ENCODE measurements at regions not wholly inside any gene's neighbourhood (a gene's known extent, or its start where the extent isn't known, plus 50 kb on each side); places are given as distances from the start of the nearest gene placed in this dataset.
"Not testable (repeated sequence)": the region's sequence is repeated elsewhere in the genome, so short reads cannot be mapped to it uniquely, and the experiment has no call there.

DNA sequence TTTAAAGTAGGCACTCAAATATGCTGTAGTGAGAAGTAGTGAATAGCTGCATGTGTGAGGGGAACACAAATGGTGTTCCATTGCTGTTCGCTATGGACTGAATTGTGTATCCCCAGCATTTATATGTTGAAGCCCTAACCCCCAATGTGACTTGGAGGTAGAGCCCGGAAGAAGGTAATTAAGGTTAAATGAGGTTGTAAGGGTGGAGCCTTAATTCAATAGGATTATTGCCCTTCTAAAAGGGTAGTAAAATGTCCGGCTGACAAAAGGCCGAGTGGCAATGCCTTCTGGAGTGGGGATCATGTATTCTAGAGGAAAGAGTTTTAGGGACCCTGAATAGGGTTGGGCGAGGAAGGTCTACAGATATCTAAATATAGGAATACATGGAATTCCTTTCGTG is 168.9 kb upstream of the NUDT10 start:
- Mint-ChIP-seq H3K4me3 (no peak overlapping the region), H3K36me3 (peaks cover 0 to 18% (median 0%) of the 10 kb centered on the region in 3 donors), H3K27me3 (no peaks in the 10 kb centered on the region), H3K27ac (no peak overlapping the region), H3K9me3 (no peaks in the 10 kb centered on the region), H3K4me1 (no peaks in the 10 kb centered on the region)
- DNase-seq, result no peak
- ATAC-seq, result no peak
- POLR2A ChIA-PET, result no interaction called here

DNA sequence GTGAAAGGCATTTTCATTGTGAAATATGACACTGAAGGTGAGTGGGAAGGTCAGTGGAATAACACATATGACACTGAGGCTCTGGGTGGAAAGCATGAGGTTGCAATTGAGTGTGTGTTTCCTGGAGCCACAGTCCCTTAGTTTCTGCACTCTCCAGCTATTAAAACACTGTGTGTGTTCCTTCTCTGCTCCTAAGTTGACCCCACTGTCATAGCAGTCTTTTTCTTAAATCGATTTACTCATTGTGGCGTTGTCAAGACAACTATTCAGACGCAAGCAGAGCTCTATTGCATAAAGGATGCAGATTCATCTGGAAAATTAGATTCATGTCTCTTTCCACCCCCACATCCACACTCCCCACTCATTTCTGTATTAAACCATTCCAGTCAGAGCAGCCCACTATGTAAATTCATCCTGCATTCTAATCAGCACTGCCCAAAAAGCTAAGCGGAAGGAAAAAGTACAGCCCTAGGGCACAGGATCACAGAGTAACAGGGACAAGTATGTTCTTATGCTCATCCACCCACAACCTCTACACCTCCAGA is 154.2 kb upstream of the NUDT10 start:
- not testable (repeated sequence) for H3K9me3 Mint-ChIP-seq

DNA sequence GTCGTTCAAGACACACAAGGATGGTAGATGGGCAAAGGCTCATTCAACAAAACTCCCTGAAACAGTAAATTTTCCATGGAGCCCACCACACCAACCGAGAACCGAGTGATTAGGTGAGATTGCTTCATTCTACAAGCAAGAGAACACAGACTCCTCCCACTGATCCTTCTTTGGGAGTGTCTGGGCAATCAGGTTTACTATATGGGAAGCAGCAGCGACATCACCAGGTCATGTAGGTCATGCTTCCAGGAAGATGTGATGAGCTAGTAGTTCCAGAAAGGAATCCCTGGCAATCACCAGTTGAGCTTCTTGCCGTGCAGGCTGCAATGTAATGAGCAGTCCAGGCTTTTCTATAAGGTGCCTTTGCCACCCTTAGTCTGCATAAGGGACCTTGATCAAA is 152.8 kb upstream of the NUDT10 start:
- H3K27me3 Mint-ChIP-seq, H3K9me3 Mint-ChIP-seq, POLR2A ChIA-PET, DNase-seq, H3K27ac Mint-ChIP-seq, H3K36me3 Mint-ChIP-seq, ATAC-seq, H3K4me1 Mint-ChIP-seq, H3K4me3 Mint-ChIP-seq: not testable (repeated sequence)

More for the DNA sequence above, 154.2 kb upstream of the NUDT10 start:
- ATAC-seq, POLR2A ChIA-PET, H3K4me3 Mint-ChIP-seq, H3K36me3 Mint-ChIP-seq, H3K4me1 Mint-ChIP-seq, DNase-seq, H3K27me3 Mint-ChIP-seq: not testable (repeated sequence)
- peak overlapping the region in 1 of 10 donors; percentile 7 for H3K27ac Mint-ChIP-seq

DNA sequence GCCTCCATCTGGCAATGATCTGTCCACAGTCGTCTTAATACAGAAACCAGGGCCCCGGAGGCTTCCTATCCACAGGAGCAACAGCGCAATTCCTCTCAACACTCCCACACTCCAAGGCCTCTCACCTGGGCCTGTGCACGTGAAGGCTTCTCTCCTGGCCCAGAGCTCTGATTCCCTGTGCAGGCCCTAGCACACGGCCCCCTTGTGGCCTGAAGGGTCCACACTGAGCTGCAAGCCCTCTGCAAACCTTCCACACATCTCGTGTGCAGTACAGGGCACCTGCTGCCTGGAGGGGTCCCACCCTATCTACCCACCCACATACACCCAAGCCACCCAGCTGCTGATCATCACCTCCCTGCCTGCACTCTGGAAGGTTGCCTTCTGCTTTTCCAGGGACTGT is 150.1 kb upstream of the NUDT10 start:
- DNase-seq, result no peak
- H3K4me3 Mint-ChIP-seq, result no peak overlapping the region
- POLR2A ChIA-PET, result no interaction called here
- peaks cover 0 to 10% (median 0%) of the 10 kb centered on the region in 9 donors for H3K9me3 Mint-ChIP-seq
- no peak for ATAC-seq
- peaks cover 0 to 11% (median 4%) of the 10 kb centered on the region in 3 donors for H3K36me3 Mint-ChIP-seq
- H3K4me1 Mint-ChIP-seq, result no peaks in the 10 kb centered on the region
- H3K27me3 Mint-ChIP-seq, result no peaks in the 10 kb centered on the region
- H3K27ac Mint-ChIP-seq, result peak overlapping the region in 1 of 10 donors; percentile 56

DNA sequence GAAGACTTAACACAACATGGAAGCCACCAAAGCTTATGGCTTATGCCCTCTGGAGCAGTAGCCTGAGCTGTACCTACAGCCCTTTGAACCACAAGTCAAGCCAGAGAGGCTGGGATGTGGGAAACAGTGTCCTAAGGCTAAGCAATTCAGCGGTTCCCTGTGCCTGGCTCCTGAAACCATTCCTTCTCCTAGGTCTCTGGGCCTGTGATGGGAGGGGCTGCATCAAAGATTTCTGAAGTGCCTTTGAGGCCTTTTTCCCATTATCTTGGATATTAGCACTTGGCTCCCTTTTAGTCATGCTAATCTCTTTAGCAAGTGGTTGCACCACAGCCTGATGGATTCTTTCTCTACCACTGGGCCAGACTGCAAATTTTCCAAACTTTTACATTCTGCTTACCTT is 140.5 kb upstream of the NUDT10 start:
- Mint-ChIP-seq H3K4me3 (no peak overlapping the region), H3K9me3 (peaks cover 0 to 58% (median 25%) of the 10 kb centered on the region in 9 donors), H3K27ac (no peak overlapping the region), H3K36me3 (peaks cover 17 to 45% (median 33%) of the 10 kb centered on the region in 3 donors), H3K4me1 (no peaks in the 10 kb centered on the region), H3K27me3 (no peaks in the 10 kb centered on the region)
- no peak for ATAC-seq
- DNase-seq, result no peak
- POLR2A ChIA-PET, result no interaction called here

DNA sequence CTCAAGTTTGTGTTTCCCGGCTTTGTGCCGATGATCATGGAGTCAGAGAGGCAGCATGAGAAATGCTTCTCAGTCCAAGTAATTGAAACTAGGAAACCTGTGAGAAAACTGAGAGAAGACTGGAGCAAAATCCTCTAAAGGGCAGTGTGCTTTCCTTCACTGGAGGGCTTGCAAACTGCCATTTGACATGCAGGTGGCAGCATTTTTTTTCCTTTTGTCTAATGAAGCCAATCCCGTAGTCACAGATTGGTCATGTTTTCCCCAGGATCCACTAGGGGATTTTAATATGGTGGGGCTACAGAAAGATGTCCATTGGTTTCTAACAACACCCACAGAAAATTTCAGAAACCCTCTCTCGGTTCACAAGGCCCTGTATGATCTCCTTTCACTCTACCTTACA is 117.4 kb upstream of the NUDT10 start:
- no peaks in the 10 kb centered on the region for H3K27me3 Mint-ChIP-seq
- POLR2A ChIA-PET, result no interaction called here
- H3K4me1 Mint-ChIP-seq, result no peaks in the 10 kb centered on the region
- no peak for ATAC-seq
- no peak for DNase-seq
- H3K27ac Mint-ChIP-seq, result peak overlapping the region in 2 of 10 donors; percentile 20 to 53
- H3K9me3 Mint-ChIP-seq, result peaks cover 0 to 12% (median 0%) of the 10 kb centered on the region in 9 donors
- H3K36me3 Mint-ChIP-seq, result peaks cover 3 to 10% (median 5%) of the 10 kb centered on the region in 3 donors
- H3K4me3 Mint-ChIP-seq, result no peak overlapping the region

DNA sequence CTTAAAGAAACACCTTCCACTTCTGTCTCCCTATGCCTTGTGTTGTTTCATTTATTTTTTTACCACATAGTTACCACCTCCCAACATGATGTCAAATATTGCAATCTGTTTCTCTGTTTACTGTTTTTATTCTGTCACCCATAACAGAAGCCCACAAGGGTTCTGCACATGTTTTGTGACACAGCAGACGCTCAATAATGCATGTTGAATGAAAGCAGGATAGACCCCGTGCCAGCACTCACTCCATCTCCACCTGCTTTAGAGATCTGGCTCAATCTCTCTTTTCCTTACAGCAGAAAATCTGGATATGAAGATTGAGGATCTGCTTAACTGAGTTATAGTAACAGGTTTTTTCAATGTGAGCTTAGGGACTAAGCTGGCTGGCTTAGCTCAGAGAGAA is 116.8 kb upstream of the NUDT10 start:
- Mint-ChIP-seq H3K27ac (peak overlapping the region in 2 of 10 donors; percentile 20 to 53), H3K4me3 (no peak overlapping the region), H3K36me3 (peaks cover 3 to 11% (median 5%) of the 10 kb centered on the region in 3 donors), H3K4me1 (no peaks in the 10 kb centered on the region), H3K9me3 (peaks cover 0 to 12% (median 0%) of the 10 kb centered on the region in 9 donors), H3K27me3 (no peaks in the 10 kb centered on the region)
- DNase-seq, result no peak
- no peak for ATAC-seq
- POLR2A ChIA-PET, result no interaction called here

DNA sequence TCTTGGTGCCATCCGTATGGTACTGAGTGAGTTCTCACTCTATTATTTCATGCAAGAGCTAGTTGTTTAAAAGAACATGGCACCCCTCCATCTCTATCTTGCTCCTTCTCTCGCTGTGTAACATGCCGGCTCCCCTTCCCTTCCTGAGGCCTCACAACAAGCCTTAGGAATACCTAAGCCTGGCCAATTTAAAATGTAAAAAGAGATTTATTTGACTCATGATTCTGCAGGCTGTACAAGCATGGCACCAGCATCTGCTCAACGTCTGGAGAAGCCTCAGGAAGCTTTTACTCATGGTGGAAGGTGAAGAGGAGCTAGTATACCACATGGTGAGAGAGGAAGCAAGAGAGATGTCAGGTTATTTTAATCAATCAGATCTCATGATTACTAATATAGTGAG is 90.4 kb upstream of the NUDT10 start:
- H3K27ac Mint-ChIP-seq, result no peak overlapping the region
- DNase-seq (no peak), ATAC-seq (no peak)
- H3K4me3 Mint-ChIP-seq, result no peak overlapping the region
- H3K36me3 Mint-ChIP-seq, result peaks cover 53 to 58% (median 58%) of the 10 kb centered on the region in 3 donors
- H3K9me3 Mint-ChIP-seq, result peaks cover 0 to 68% (median 22%) of the 10 kb centered on the region in 9 donors
- H3K4me1 Mint-ChIP-seq, result peaks cover 0 to 2% (median 0%) of the 10 kb centered on the region in 4 donors
- POLR2A ChIA-PET, result no interaction called here
- H3K27me3 Mint-ChIP-seq, result no peaks in the 10 kb centered on the region

DNA sequence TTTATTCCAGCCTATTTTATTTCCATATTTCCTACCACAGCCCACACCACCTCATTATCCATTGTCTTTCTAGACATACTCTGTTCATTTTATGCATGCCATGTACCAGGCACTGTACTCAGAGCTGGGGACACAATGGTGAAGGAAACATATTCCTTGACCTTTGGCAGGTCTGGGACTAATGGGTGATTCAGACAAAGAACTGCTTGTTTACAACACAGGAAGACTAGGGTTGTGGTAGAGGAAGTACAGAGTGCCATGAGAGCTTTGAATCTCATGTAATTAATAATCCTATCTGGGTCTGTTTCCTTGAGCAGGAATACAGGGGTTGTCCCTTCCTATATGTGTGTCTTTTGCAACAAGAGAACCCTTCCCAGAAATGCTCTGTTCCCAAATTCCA is 75.1 kb upstream of the NUDT10 start:
- Mint-ChIP-seq H3K36me3 (peaks cover 0 to 4% (median 2%) of the 10 kb centered on the region in 3 donors), H3K27me3 (no peaks in the 10 kb centered on the region), H3K9me3 (peaks cover 0 to 34% (median 3%) of the 10 kb centered on the region in 9 donors), H3K4me1 (no peaks in the 10 kb centered on the region), H3K27ac (no peak overlapping the region), H3K4me3 (no peak overlapping the region)
- ATAC-seq, result no peak
- POLR2A ChIA-PET, result no interaction called here
- no peak for DNase-seq

DNA sequence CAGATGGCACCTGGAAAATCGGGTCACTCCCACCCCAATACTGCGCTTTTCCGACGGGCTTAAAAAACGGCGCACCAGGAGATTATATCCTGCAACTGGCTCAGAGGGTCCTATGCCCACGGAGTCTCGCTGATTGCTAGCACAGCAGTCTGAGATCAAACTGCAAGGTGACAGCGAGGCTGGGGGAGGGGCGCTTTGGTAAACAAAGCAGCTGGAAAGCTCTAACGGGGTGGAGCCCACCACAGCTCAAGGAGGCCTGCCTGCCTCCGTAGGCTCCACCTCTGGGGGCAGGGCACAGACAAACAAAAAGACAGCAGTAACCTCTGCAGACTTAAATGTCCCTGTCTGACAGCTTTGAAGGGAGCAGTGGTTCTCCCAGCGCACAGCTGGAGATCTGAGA is 70.4 kb upstream of the NUDT10 start:
- H3K27ac Mint-ChIP-seq, H3K27me3 Mint-ChIP-seq, H3K4me3 Mint-ChIP-seq: not testable (repeated sequence)

DNA sequence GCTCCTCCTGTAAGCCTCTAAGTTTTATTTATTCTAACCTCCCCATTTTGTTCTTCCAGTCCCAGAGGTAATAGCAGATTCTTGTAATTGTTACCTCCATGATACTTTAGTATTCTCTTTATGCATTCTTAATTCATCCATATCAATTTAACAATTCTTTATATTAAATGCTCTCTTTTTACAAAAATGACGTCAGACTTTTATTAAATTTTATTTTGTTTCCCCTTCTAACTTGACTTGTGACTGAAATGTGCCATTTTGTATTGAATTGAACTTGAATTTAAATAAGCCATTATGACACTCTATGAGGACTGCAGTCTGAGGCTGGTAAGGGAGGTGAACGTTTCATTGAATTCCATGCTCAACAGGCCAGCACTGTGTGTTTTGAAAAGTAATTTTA is 60.0 kb upstream of the NUDT10 start:
- H3K27ac Mint-ChIP-seq, result no peak overlapping the region
- H3K27me3 Mint-ChIP-seq, result no peaks in the 10 kb centered on the region

More for the DNA sequence above, 70.4 kb upstream of the NUDT10 start:
- POLR2A ChIA-PET, ATAC-seq, DNase-seq, H3K4me1 Mint-ChIP-seq: not testable (repeated sequence)
- peaks cover 0 to 17% (median 4%) of the 10 kb centered on the region in 9 donors for H3K9me3 Mint-ChIP-seq
- H3K36me3 Mint-ChIP-seq, result peaks cover 6 to 13% (median 12%) of the 10 kb centered on the region in 3 donors

DNA sequence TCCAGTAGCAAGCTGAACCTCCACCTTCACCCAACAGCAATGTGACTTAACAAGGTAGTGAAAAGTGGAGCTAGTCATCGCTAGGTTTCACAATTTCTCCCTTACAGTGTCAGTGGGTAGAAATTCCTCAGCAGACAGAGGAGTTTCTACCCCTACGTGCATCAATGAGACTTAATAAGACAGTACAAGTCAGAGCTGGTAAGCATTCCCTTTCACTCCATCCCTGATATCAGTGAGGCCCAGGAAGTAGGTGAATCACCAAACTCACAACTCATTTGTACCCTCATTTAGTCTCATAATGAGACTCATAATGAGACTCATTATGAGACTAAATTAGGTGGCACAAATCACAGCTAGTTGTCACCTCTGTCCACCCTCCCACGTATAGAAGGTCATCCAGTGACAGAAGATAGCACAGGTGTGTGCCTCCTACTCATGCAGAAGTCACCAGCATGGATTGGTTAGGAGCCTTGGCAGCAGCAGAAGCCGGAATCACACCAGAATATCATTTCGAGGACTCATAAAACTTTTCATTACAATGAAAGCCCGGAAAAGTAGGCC is 50.8 kb upstream of the NUDT10 start:
- Mint-ChIP-seq H3K4me3 (no peak overlapping the region), H3K9me3 (peaks cover 0 to 9% (median 0%) of the 10 kb centered on the region in 9 donors), H3K36me3 (peaks cover 0 to 9% (median 6%) of the 10 kb centered on the region in 3 donors), H3K4me1 (no peaks in the 10 kb centered on the region), H3K27ac (no peak overlapping the region), H3K27me3 (no peaks in the 10 kb centered on the region)
- no peak for DNase-seq
- POLR2A ChIA-PET, result no interaction called here
- no peak for ATAC-seq

More for the DNA sequence above, 60.0 kb upstream of the NUDT10 start:
- Mint-ChIP-seq H3K36me3 (peaks cover 6 to 11% (median 7%) of the 10 kb centered on the region in 3 donors), H3K4me3 (no peak overlapping the region), H3K4me1 (no peaks in the 10 kb centered on the region), H3K9me3 (peaks cover 0 to 29% (median 5%) of the 10 kb centered on the region in 9 donors)
- POLR2A ChIA-PET, result no interaction called here
- ATAC-seq, result no peak
- DNase-seq, result no peak
